Activated naive CD8-positive, alpha-beta T cell treated with anti-CD3 and anti-CD28 coated beads, Interleukin-2, amount 50 U/mL, for 24 hours (primary cell): ENCODE measurements at regions not wholly inside any gene's neighbourhood (a gene's known extent, or its start where the extent isn't known, plus 50 kb on each side); places are given as distances from the start of the nearest gene placed in this dataset.

Experiments used
- ATAC-seq: fragments of 150-1000 bp; cut with Tn5 transposase; one replicate; pipeline ENCODE4 v1.10.0; 2021
- DNase-seq: peaks from one replicate; pipeline ENCODE4 v3.0.0; 2021
- H3K27ac Mint-ChIP-seq: one replicate; pipeline ENCODE4 v1.8.0; 2021; ENCODE audit warnings: mild to moderate bottlenecking, mixed read lengths
- H3K27me3 Mint-ChIP-seq: one replicate; pipeline ENCODE4 v1.8.0; 2021; ENCODE audit warnings: mixed read lengths
- H3K36me3 Mint-ChIP-seq: one replicate; pipeline ENCODE4 v1.8.0; 2021; ENCODE audit warnings: low read depth, mixed read lengths
- H3K4me1 Mint-ChIP-seq: one replicate; pipeline ENCODE4 v1.8.0; 2021; ENCODE audit warnings: mixed read lengths
- H3K4me3 Mint-ChIP-seq: one replicate; pipeline ENCODE4 v1.8.0; 2021; ENCODE audit warnings: mild to moderate bottlenecking, moderate library complexity, mixed read lengths
- H3K9me3 Mint-ChIP-seq: one replicate; pipeline ENCODE4 v1.8.0; 2021; ENCODE audit warnings: mixed read lengths

GRCh38 chr1:238485057-238485911, 594.6 kb upstream of the ZP4 start:
- H3K9me3 Mint-ChIP-seq: peaks cover under 1% of the 10 kb centered on the region
- DNase-seq (no peak), ATAC-seq (no peak)
- no peak overlapping the region for H3K4me3 Mint-ChIP-seq
- H3K27me3 Mint-ChIP-seq: no peaks in the 10 kb centered on the region
- no peaks in the 10 kb centered on the region for H3K4me1 Mint-ChIP-seq
- no peak overlapping the region for H3K27ac Mint-ChIP-seq
- no peaks in the 10 kb centered on the region for H3K36me3 Mint-ChIP-seq

GRCh38 chr1:238484121-238484520, 593.4 kb upstream of the ZP4 start:
- H3K9me3 Mint-ChIP-seq: no peaks in the 10 kb centered on the region
- no peaks in the 10 kb centered on the region for H3K27me3 Mint-ChIP-seq
- H3K4me3 Mint-ChIP-seq: no peak overlapping the region
- no peak for ATAC-seq
- DNase-seq: no peak
- no peak overlapping the region for H3K27ac Mint-ChIP-seq
- no peaks in the 10 kb centered on the region for H3K4me1 Mint-ChIP-seq
- no peaks in the 10 kb centered on the region for H3K36me3 Mint-ChIP-seq

- no peaks in the 10 kb centered on the region for H3K36me3 Mint-ChIP-seq
- ATAC-seq: no peak
Observed at GRCh38 chr1:238476841-238477240, 586.1 kb upstream of the ZP4 start.

GRCh38 chr1:238475712-238476111, 585.0 kb upstream of the ZP4 start:
- Mint-ChIP-seq H3K9me3 (no peaks in the 10 kb centered on the region), H3K27me3 (no peaks in the 10 kb centered on the region), H3K36me3 (no peaks in the 10 kb centered on the region), H3K27ac (no peak overlapping the region), H3K4me1 (no peaks in the 10 kb centered on the region), H3K4me3 (no peak overlapping the region)
- ATAC-seq (no peak), DNase-seq (no peak)

More at GRCh38 chr1:238476841-238477240, 586.1 kb upstream of the ZP4 start:
- no peaks in the 10 kb centered on the region for H3K9me3 Mint-ChIP-seq
- H3K4me3 Mint-ChIP-seq: no peak overlapping the region
- no peaks in the 10 kb centered on the region for H3K27me3 Mint-ChIP-seq
- no peaks in the 10 kb centered on the region for H3K4me1 Mint-ChIP-seq
- no peak for DNase-seq
- H3K27ac Mint-ChIP-seq: no peak overlapping the region

- ATAC-seq: no peak
- no peaks in the 10 kb centered on the region for H3K4me1 Mint-ChIP-seq
Observed at GRCh38 chr1:238474263-238474662, 583.5 kb upstream of the ZP4 start.

GRCh38 chr1:238469146-238469631, 578.5 kb upstream of the ZP4 start:
- H3K4me3 Mint-ChIP-seq: no peak overlapping the region
- peaks cover 7% of the 10 kb centered on the region for H3K9me3 Mint-ChIP-seq
- no peak for DNase-seq
- H3K4me1 Mint-ChIP-seq: no peaks in the 10 kb centered on the region
- no peaks in the 10 kb centered on the region for H3K27me3 Mint-ChIP-seq
- H3K36me3 Mint-ChIP-seq: no peaks in the 10 kb centered on the region
- ATAC-seq: no peak
- no peak overlapping the region for H3K27ac Mint-ChIP-seq

More at GRCh38 chr1:238474263-238474662, 583.5 kb upstream of the ZP4 start:
- Mint-ChIP-seq H3K9me3 (no peaks in the 10 kb centered on the region), H3K27ac (no peak overlapping the region), H3K36me3 (no peaks in the 10 kb centered on the region), H3K27me3 (no peaks in the 10 kb centered on the region), H3K4me3 (no peak overlapping the region)
- no peak for DNase-seq

GRCh38 chr1:238468068-238468467, 577.3 kb upstream of the ZP4 start:
- no peaks in the 10 kb centered on the region for H3K4me1 Mint-ChIP-seq
- no peak overlapping the region for H3K4me3 Mint-ChIP-seq
- ATAC-seq: no peak
- H3K27ac Mint-ChIP-seq: no peak overlapping the region
- no peaks in the 10 kb centered on the region for H3K27me3 Mint-ChIP-seq
- peaks cover 16% of the 10 kb centered on the region for H3K9me3 Mint-ChIP-seq
- no peak for DNase-seq
- no peaks in the 10 kb centered on the region for H3K36me3 Mint-ChIP-seq

GRCh38 chr1:238466459-238466858, 575.7 kb upstream of the ZP4 start:
- DNase-seq: no peak
- H3K9me3 Mint-ChIP-seq: peaks cover 26% of the 10 kb centered on the region
- no peak overlapping the region for H3K4me3 Mint-ChIP-seq
- H3K27me3 Mint-ChIP-seq: no peaks in the 10 kb centered on the region
- H3K4me1 Mint-ChIP-seq: no peaks in the 10 kb centered on the region
- no peaks in the 10 kb centered on the region for H3K36me3 Mint-ChIP-seq
- H3K27ac Mint-ChIP-seq: no peak overlapping the region
- ATAC-seq: no peak

GRCh38 chr1:238465449-238465848, 574.7 kb upstream of the ZP4 start:
- DNase-seq (no peak), ATAC-seq (no peak)
- H3K4me3 Mint-ChIP-seq: no peak overlapping the region
- no peaks in the 10 kb centered on the region for H3K4me1 Mint-ChIP-seq
- H3K36me3 Mint-ChIP-seq: no peaks in the 10 kb centered on the region
- H3K27me3 Mint-ChIP-seq: no peaks in the 10 kb centered on the region
- no peak overlapping the region for H3K27ac Mint-ChIP-seq
- peaks cover 26% of the 10 kb centered on the region for H3K9me3 Mint-ChIP-seq

GRCh38 chr1:238458899-238459298, 568.2 kb upstream of the ZP4 start:
- H3K9me3 Mint-ChIP-seq: peaks cover 16% of the 10 kb centered on the region
- H3K4me3 Mint-ChIP-seq: no peak overlapping the region
- H3K27me3 Mint-ChIP-seq: no peaks in the 10 kb centered on the region
- ATAC-seq (no peak), DNase-seq (no peak)
- H3K4me1 Mint-ChIP-seq: no peaks in the 10 kb centered on the region
- no peaks in the 10 kb centered on the region for H3K36me3 Mint-ChIP-seq
- no peak overlapping the region for H3K27ac Mint-ChIP-seq

- no peaks in the 10 kb centered on the region for H3K4me1 Mint-ChIP-seq
- H3K27ac Mint-ChIP-seq: no peak overlapping the region
- no peak overlapping the region for H3K4me3 Mint-ChIP-seq
- no peaks in the 10 kb centered on the region for H3K27me3 Mint-ChIP-seq
- DNase-seq: no peak
- no peak for ATAC-seq
- no peaks in the 10 kb centered on the region for H3K36me3 Mint-ChIP-seq
- H3K9me3 Mint-ChIP-seq: peaks cover 6% of the 10 kb centered on the region
Observed at GRCh38 chr1:238457610-238458009, 566.9 kb upstream of the ZP4 start.

GRCh38 chr1:238451781-238452310, 561.1 kb upstream of the ZP4 start:
- H3K4me3 Mint-ChIP-seq: no peak overlapping the region
- peaks cover 3% of the 10 kb centered on the region for H3K9me3 Mint-ChIP-seq
- no peak overlapping the region for H3K27ac Mint-ChIP-seq
- no peaks in the 10 kb centered on the region for H3K27me3 Mint-ChIP-seq
- ATAC-seq: no peak
- no peak for DNase-seq
- no peaks in the 10 kb centered on the region for H3K4me1 Mint-ChIP-seq
- H3K36me3 Mint-ChIP-seq: no peaks in the 10 kb centered on the region

- Mint-ChIP-seq H3K36me3 (no peaks in the 10 kb centered on the region), H3K4me3 (no peak overlapping the region), H3K9me3 (peaks cover 3% of the 10 kb centered on the region), H3K27me3 (no peaks in the 10 kb centered on the region), H3K27ac (no peak overlapping the region), H3K4me1 (no peaks in the 10 kb centered on the region)
- DNase-seq (no peak), ATAC-seq (no peak)
Observed at GRCh38 chr1:238450976-238451375, 560.3 kb upstream of the ZP4 start.

GRCh38 chr1:238443687-238444086, 553.0 kb upstream of the ZP4 start:
- Mint-ChIP-seq H3K4me1 (no peaks in the 10 kb centered on the region), H3K9me3 (peaks cover 15% of the 10 kb centered on the region), H3K36me3 (no peaks in the 10 kb centered on the region), H3K27me3 (no peaks in the 10 kb centered on the region), H3K27ac (no peak overlapping the region), H3K4me3 (no peak overlapping the region)
- no peak for DNase-seq
- no peak for ATAC-seq

- H3K9me3 Mint-ChIP-seq: peaks cover 12% of the 10 kb centered on the region
- no peaks in the 10 kb centered on the region for H3K36me3 Mint-ChIP-seq
- no peak overlapping the region for H3K27ac Mint-ChIP-seq
- H3K27me3 Mint-ChIP-seq: no peaks in the 10 kb centered on the region
- no peak for DNase-seq
- H3K4me3 Mint-ChIP-seq: no peak overlapping the region
- no peak for ATAC-seq
- H3K4me1 Mint-ChIP-seq: no peaks in the 10 kb centered on the region
Observed at GRCh38 chr1:238439511-238439910, 548.8 kb upstream of the ZP4 start.
